ENCODE measurements at regions not wholly inside any gene's neighbourhood (a gene's known extent, or its start where the extent isn't known, plus 50 kb on each side); places are given as distances from the start of the nearest gene placed in this dataset.

DNA sequence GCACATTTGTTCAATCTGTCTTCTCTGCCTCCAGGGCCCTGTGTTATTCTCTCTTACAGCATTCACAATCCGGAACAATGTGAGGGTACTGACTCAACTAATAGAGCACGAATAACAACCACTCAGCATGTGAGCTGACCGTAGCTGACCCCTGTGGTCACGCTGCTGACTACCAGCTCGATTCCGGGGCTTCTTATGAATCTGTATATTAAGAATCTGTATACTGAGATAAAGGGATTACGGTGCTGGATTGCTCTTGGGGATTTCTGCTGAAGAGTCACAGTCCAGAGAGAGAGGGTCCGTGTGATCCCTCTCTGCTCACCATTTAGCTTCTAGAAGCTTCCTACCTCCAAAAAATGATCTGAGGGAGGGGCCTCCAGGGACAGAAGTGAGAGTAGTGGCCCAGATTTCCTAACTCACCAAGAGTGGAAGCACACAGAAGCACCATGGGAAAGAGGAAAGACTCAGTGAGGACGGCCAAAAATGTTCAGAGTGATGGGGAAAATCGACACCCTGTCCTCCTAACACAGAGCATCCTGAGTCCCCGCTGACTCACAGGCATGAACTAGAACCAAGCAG, 156.2 kb downstream of the THBS2 start:
- BruUV-seq (replicated peaks), result no TSS peak
- H3K36me3 ChIP-seq (ENCODE audit: control insufficient read depth, insufficient read depth, low read length), result no peaks in the 10 kb centered on the region
- H2BK20ac ChIP-seq (ENCODE audit: low read depth, low read length), result peak overlapping the region; percentile 3
- ChIA-PET CTCF (interaction anchor here (1.0 kb wide), 1 partner anchor 17 kb away, joined by 3 read pairs; no protein-coding TSS in a partner anchor), POLR2A (ENCODE audit: unreplicated experiment) (no interaction called here)
- H2AK9ac ChIP-seq (replicated peaks; ENCODE audit: low read depth, low read length, poor library complexity), result no peak overlapping the region
- no peak overlapping the region for H3K23ac ChIP-seq (ENCODE audit: low read depth, low read length)
- H3K9me1 ChIP-seq (ENCODE audit: insufficient read depth, low read length), result peaks cover 6% of the 10 kb centered on the region; the same call in 1 of the 2 replicates
- peak overlapping the region; percentile 33 for H2AFZ ChIP-seq (replicated peaks; ENCODE audit: low read length, poor library complexity)
- peak; percentile 96 for ATAC-seq (ENCODE audit: low read depth)
- intact Hi-C loops (cut with micrococcal nuclease), result no loop called here
- WGBS, 2 experiments (ENCODE audit: extremely low coverage in 2 of 2, insufficient read length in 1 of 2), result no CpG with 5 or more reads among the region's 11 CpGs
- H3K4me1 ChIP-seq (ENCODE audit: control insufficient read depth, insufficient read depth, low read length), result peaks cover 16% of the 10 kb centered on the region
- peak overlapping the region; percentile 31 to 74; a peak in 3 of 4 replicates for H4K8ac ChIP-seq (ENCODE audit: low read depth in 2 of 2, low read length in 2 of 2)
- H2BK5ac ChIP-seq (ENCODE audit: low read depth, low read length, poor library complexity, severe bottlenecking), result peak overlapping the region; percentile 59
- no peaks in the 10 kb centered on the region for H3K27me3 ChIP-seq (ENCODE audit: control insufficient read depth, insufficient read depth, low read length)
- peak overlapping the region; percentile 64 for H3K4ac ChIP-seq (ENCODE audit: low read depth, low read length)
- no peaks in the 10 kb centered on the region for H3K9me3 ChIP-seq (ENCODE audit: control insufficient read depth, insufficient read depth, low read length)
- peak overlapping the region; percentile 74; the same call in 2 of the 3 replicates for H2BK15ac ChIP-seq (ENCODE audit: low read depth, low read length)
- in situ Hi-C loops (cut with MboI; ENCODE audit: low sequenced_read_pairs), result no loop called here
- peak overlapping the region; percentile 40; the same call in 1 of the 2 replicates for H3K27ac ChIP-seq (ENCODE audit: insufficient read depth, low read length)
- peak overlapping the region; percentile 88 for H3K18ac ChIP-seq (ENCODE audit: low read depth, low read length)
- H3K14ac ChIP-seq (replicated peaks; ENCODE audit: low read depth, low read length), result 0 out of 2 replicates have a peak overlapping the region, but pooled peaks have one; percentile 25
- peak overlapping the region; percentile 24 for H4K5ac ChIP-seq (ENCODE audit: low read depth, low read length)
- peak overlapping the region; percentile 33 for H2AK5ac ChIP-seq (ENCODE audit: low read depth, low read length)
- H4K20me1 ChIP-seq (ENCODE audit: insufficient read depth, low read length), result no peaks in the 10 kb centered on the region
- dilution Hi-C loops (cut with HindIII; ENCODE audit: low sequenced_read_pairs, unreplicated experiment), result no loop called here
- H4K91ac ChIP-seq (ENCODE audit: insufficient read depth, low read depth, low read length), result peak overlapping the region; percentile 49
- peak overlapping the region; percentile 3; the same call in 1 of the 2 replicates for H3K9ac ChIP-seq (ENCODE audit: low read depth, low read length)
- peak overlapping the region; percentile 38 for H2BK120ac ChIP-seq (ENCODE audit: low read depth, low read length)
- no peak overlapping the region for H3K4me3 ChIP-seq (ENCODE audit: insufficient read depth, low read depth, low read length)
- no peak overlapping the region for H3K56ac ChIP-seq (ENCODE audit: extremely low read depth, insufficient read depth, low read length)
- peak overlapping the region; percentile 27 for H3K4me2 ChIP-seq (ENCODE audit: low read depth, low read length)
- H3K79me1 ChIP-seq (ENCODE audit: low read depth in 1 of 2, low read length in 2 of 2), result no peaks in the 10 kb centered on the region
- DNase-seq, result peak; percentile 99
- peak; percentile 59 for TF ChIP-seq CEBPB (IDR thresholded peaks at IDR 0.05; ENCODE audit: low read depth, low read length)
- TF ChIP-seq MAZ (IDR thresholded peaks at IDR 0.05; ENCODE audit: borderline replicate concordance, low read depth, low read length), result 0 out of 2 replicates have a peak, but pooled peaks have one; percentile 9
- no peak for TF ChIP-seq RCOR1 (IDR thresholded peaks at IDR 0.05; ENCODE audit: insufficient replicate concordance, low read length)
- TF ChIP-seq NFE2L2 (IDR thresholded peaks at IDR 0.05; ENCODE audit: low read depth, low read length), result peak; percentile 58; the same call in 1 of the 2 replicates
- TF ChIP-seq MAFK (IDR thresholded peaks at IDR 0.05; ENCODE audit: low read depth, low read length), result peak; percentile 77
- no peak for TF ChIP-seq CHD1 (IDR thresholded peaks at IDR 0.05; ENCODE audit: low read depth, low read length)
- TF ChIP-seq FOS (IDR thresholded peaks at IDR 0.05; ENCODE audit: low read depth, low read length), result peak; percentile 77
- TF ChIP-seq, protein P1, sequence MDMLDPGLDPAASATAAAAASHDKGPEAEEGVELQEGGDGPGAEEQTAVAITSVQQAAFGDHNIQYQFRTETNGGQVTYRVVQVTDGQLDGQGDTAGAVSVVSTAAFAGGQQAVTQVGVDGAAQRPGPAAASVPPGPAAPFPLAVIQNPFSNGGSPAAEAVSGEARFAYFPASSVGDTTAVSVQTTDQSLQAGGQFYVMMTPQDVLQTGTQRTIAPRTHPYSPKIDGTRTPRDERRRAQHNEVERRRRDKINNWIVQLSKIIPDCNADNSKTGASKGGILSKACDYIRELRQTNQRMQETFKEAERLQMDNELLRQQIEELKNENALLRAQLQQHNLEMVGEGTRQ (IDR thresholded peaks at IDR 0.05; ENCODE audit: low read depth, low read length), result peak; percentile 52; the same call in 1 of the 2 replicates
- no peak for TF ChIP-seq POLR2A (IDR thresholded peaks at IDR 0.05; ENCODE audit: low read depth, low read length)
- TF ChIP-seq SMC3 (IDR thresholded peaks at IDR 0.05; ENCODE audit: low read depth, low read length), result peak; percentile 31
- 0 out of 2 replicates have a peak, but pooled peaks have one; percentile 18 for TF ChIP-seq MXI1 (IDR thresholded peaks at IDR 0.05; ENCODE audit: borderline replicate concordance, low read depth, low read length)
- TF ChIP-seq RAD21 (IDR thresholded peaks at IDR 0.05; ENCODE audit: low read length), result no peak; the same call in 1 of the 2 replicates
- no peak for TF ChIP-seq RFX5 (IDR thresholded peaks at IDR 0.05; ENCODE audit: low read depth, low read length)
- TF ChIP-seq, protein P2, sequence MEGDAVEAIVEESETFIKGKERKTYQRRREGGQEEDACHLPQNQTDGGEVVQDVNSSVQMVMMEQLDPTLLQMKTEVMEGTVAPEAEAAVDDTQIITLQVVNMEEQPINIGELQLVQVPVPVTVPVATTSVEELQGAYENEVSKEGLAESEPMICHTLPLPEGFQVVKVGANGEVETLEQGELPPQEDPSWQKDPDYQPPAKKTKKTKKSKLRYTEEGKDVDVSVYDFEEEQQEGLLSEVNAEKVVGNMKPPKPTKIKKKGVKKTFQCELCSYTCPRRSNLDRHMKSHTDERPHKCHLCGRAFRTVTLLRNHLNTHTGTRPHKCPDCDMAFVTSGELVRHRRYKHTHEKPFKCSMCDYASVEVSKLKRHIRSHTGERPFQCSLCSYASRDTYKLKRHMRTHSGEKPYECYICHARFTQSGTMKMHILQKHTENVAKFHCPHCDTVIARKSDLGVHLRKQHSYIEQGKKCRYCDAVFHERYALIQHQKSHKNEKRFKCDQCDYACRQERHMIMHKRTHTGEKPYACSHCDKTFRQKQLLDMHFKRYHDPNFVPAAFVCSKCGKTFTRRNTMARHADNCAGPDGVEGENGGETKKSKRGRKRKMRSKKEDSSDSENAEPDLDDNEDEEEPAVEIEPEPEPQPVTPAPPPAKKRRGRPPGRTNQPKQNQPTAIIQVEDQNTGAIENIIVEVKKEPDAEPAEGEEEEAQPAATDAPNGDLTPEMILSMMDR (conservative IDR thresholded peaks at IDR 0.05; ENCODE audit: low read depth, low read length), result no peak
- TF ChIP-seq, protein P3, sequence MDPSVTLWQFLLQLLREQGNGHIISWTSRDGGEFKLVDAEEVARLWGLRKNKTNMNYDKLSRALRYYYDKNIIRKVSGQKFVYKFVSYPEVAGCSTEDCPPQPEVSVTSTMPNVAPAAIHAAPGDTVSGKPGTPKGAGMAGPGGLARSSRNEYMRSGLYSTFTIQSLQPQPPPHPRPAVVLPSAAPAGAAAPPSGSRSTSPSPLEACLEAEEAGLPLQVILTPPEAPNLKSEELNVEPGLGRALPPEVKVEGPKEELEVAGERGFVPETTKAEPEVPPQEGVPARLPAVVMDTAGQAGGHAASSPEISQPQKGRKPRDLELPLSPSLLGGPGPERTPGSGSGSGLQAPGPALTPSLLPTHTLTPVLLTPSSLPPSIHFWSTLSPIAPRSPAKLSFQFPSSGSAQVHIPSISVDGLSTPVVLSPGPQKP (IDR thresholded peaks at IDR 0.05; ENCODE audit: borderline replicate concordance, low read depth, low read length), result no peak
